B cell (primary cell): ENCODE measurements at regions not wholly inside any gene's neighbourhood (a gene's known extent, or its start where the extent isn't known, plus 50 kb on each side); places are given as distances from the start of the nearest gene placed in this dataset.

Source experiments
- ATAC-seq: fragments of 200-7000 bp; cut with Tn5 transposase; one replicate; pipeline ENCODE4 v1.10.0; 2021; ENCODE audit warnings: low read depth, mild to moderate bottlenecking, moderate number of reproducible peaks, moderate library complexity
- CTCF ChIA-PET: fragments of 350-600 bp; sonication (Branson Sonifier 250); formaldehyde crosslinking; loops from one replicate; lab custom pipeline; 2021; ENCODE audit warnings: antibody characterized with exemption, inconsistent platforms; lab: Charles Lee
- POLR2A ChIA-PET: fragments of 350-600 bp; sonication (Branson Sonifier 250); formaldehyde crosslinking; loops from one replicate; lab custom pipeline; 2021; ENCODE audit warnings: antibody characterized with exemption; lab: Charles Lee
- DNase-seq: peaks from one replicate; pipeline ENCODE4 v3.0.0; 2013
- H2AFZ ChIP-seq: 2 replicates; pipeline ENCODE4 v1.6.1; 2012; ENCODE audit warnings: mild to moderate bottlenecking, low read depth, low read length; ENCODE audit not compliant: insufficient read depth, poor library complexity, severe bottlenecking
- H3K27ac ChIP-seq, 2 donors: 1 replicate in 1 of 2; 2 replicates in 1 of 2; pipeline ENCODE4 v1.5.1; 2012 to 2013; ENCODE audit warnings: low read length in 2 of 2, mild to moderate bottlenecking in 2 of 2, moderate library complexity in 1 of 2
- H3K27me3 ChIP-seq, 4 experiments: fragments of 200-600 bp in 1 of 4; sonication (generic) in 1 of 4; replicated peaks in 1 of 4; 1 replicate in 2 of 4; 2 replicates in 2 of 4; pipeline versions ENCODE4 v1.6.1 to v1.7.0; 2013 to 2016; ENCODE audit warnings: low read length in 3 of 4, mild to moderate bottlenecking in 2 of 4, mixed read lengths in 1 of 4, moderate library complexity in 1 of 4; ENCODE audit not compliant: insufficient read depth in 4 of 4, control insufficient read depth in 3 of 4; ENCODE audit errors: control extremely low read depth in 1 of 4
- H3K36me3 ChIP-seq, 2 experiments: replicated peaks in 1 of 2; 1 replicate in 1 of 2; 2 replicates in 1 of 2; pipeline versions ENCODE4 v1.6.1 to v1.7.1; 2013; ENCODE audit warnings: low read length in 1 of 2; ENCODE audit not compliant: insufficient read depth in 2 of 2, control insufficient read depth in 1 of 2; ENCODE audit errors: control extremely low read depth in 1 of 2, extremely low read depth in 1 of 2
- H3K4me1 ChIP-seq, 2 donors: fragments of 200-600 bp in 1 of 2; sonication (generic) in 1 of 2; 1 replicate in 1 of 2; 2 replicates in 1 of 2; pipeline versions ENCODE4 v1.5.1 to v1.6.1; 2013 to 2017; ENCODE audit warnings: low read length in 2 of 2; ENCODE audit not compliant: control insufficient read depth in 2 of 2, insufficient read depth in 2 of 2
- H3K4me2 ChIP-seq: replicated peaks from 2 replicates; pipeline ENCODE3; 2012; ENCODE audit warnings: mild to moderate bottlenecking, low read depth, low read length; ENCODE audit not compliant: poor library complexity, severe bottlenecking
- H3K4me3 ChIP-seq, 5 experiments: fragments of 200-600 bp in 1 of 5; sonication (generic) in 1 of 5; 1 replicate in 3 of 5; 2 replicates in 2 of 5; pipeline versions ENCODE4 v1.5.1 to v1.7.0; 2011 to 2016; ENCODE audit warnings: low read length in 4 of 5, mild to moderate bottlenecking in 4 of 5, low read depth in 2 of 5, control low read depth in 1 of 5, moderate library complexity in 1 of 5; ENCODE audit not compliant: insufficient read depth in 1 of 5; ENCODE audit errors: control extremely low read depth in 1 of 5, extremely low read depth in 1 of 5
- H3K79me2 ChIP-seq: fragments of 200-600 bp; sonication (generic); one replicate; pipeline ENCODE4 v1.6.0; 2016; ENCODE audit warnings: low read length; ENCODE audit not compliant: control insufficient read depth, insufficient read depth
- H3K9ac ChIP-seq: fragments of 200-600 bp; sonication (generic); 2 replicates; pipeline ENCODE4 v1.6.1; 2017; ENCODE audit warnings: mild to moderate bottlenecking, low read length, moderate library complexity
- H3K9me3 ChIP-seq, 3 donors: one replicate each; pipeline versions ENCODE4 v1.6.1 to v1.7.1; 2013; ENCODE audit warnings: low read length in 2 of 3; ENCODE audit not compliant: control insufficient read depth in 2 of 3, insufficient read depth in 1 of 3; ENCODE audit errors: control extremely low read depth in 1 of 3
- H4K20me1 ChIP-seq: 2 replicates; pipeline ENCODE4 v1.6.0; 2012; ENCODE audit warnings: mild to moderate bottlenecking, low read length; ENCODE audit not compliant: insufficient read depth, control insufficient read depth, poor library complexity, severe bottlenecking
- H3K27ac Mint-ChIP-seq: one replicate; pipeline ENCODE4 v1.8.0; 2021; ENCODE audit warnings: mixed read lengths
- H3K27me3 Mint-ChIP-seq: one replicate; pipeline ENCODE4 v1.8.0; 2021; ENCODE audit warnings: mixed read lengths
- H3K4me1 Mint-ChIP-seq: one replicate; pipeline ENCODE4 v1.8.0; 2021; ENCODE audit warnings: mixed read lengths
- H3K4me3 Mint-ChIP-seq: one replicate; pipeline ENCODE4 v1.8.0; 2021; ENCODE audit warnings: mixed read lengths
- H3K9me3 Mint-ChIP-seq: one replicate; pipeline ENCODE4 v1.8.0; 2022; ENCODE audit warnings: mixed read lengths; ENCODE audit not compliant: insufficient read depth
- EZH2 ChIP-seq: IDR thresholded peaks from 2 replicates; pipeline ENCODE4 v1.6.1; 2012; ENCODE audit warnings: borderline replicate concordance, low read depth, mild to moderate bottlenecking, moderate library complexity, low read length; ENCODE audit not compliant: insufficient read depth, poor library complexity, severe bottlenecking
- WGBS: methylation state at CpG from one replicate; pipeline ENCODE4 v1.1.5; 2013; ENCODE audit warnings: missing lambda C conversion rate; ENCODE audit not compliant: insufficient coverage; 5-methylcytosine and 5-hydroxymethylcytosine counted together
- intact Hi-C: fragments of 100-400 bp; cut with micrococcal nuclease; formaldehyde crosslinking; loops from one replicate; pipeline ENCODE4 v1.10.0; 2022
- TF ChIP-seq, protein P1 (sequence below): fragments of 200-600 bp; IDR thresholded peaks from one replicate; pipeline ENCODE4 v1.8.0; 2022; ENCODE audit warnings: antibody characterized with exemption, mild to moderate bottlenecking

DNA sequence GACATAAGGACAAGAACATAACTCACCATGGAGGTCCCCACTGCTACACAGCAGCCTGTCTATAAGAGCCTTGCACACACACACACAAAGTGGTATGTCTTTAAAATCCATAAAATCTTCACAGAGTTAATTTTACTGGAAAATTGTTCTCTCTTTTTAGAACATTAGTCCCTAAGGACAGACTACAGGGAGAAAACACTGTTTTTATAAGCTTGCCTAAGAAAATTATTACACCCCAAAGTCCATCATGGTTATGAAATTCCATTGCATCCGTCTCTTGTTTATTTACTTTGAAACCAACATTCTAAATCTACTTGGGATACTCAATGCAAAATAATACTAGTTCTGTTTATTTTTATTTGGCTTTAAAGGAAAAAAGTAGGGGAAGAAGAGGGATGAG, 197.4 kb downstream of the SETD4 start:
- Histone ChIP-seq H3K4me2 (no peak overlapping the region), H3K9me3 (no peaks in the 10 kb centered on the region), H3K4me3 (no peak overlapping the region), H3K36me3 (no peaks in the 10 kb centered on the region), H3K27ac (no peak overlapping the region), H3K79me2 (no peaks in the 10 kb centered on the region), H2AFZ (no peak overlapping the region), H3K4me1 (no peaks in the 10 kb centered on the region), H4K20me1 (no peaks in the 10 kb centered on the region), H3K9ac (no peak overlapping the region), H3K27me3 (peaks cover 0 to 11% (median 1%) of the 10 kb centered on the region in 4 experiments)
- no peak overlapping the region for H3K27ac Mint-ChIP-seq
- ATAC-seq (no peak), DNase-seq (no peak)
- no peaks in the 10 kb centered on the region for H3K9me3 Mint-ChIP-seq
- no CpG with 5 or more reads among the region's 1 CpG for WGBS
- no peaks in the 10 kb centered on the region for H3K4me1 Mint-ChIP-seq
- H3K4me3 Mint-ChIP-seq, result no peak overlapping the region
- TF ChIP-seq EZH2, result no peak
- TF ChIP-seq, protein P1, sequence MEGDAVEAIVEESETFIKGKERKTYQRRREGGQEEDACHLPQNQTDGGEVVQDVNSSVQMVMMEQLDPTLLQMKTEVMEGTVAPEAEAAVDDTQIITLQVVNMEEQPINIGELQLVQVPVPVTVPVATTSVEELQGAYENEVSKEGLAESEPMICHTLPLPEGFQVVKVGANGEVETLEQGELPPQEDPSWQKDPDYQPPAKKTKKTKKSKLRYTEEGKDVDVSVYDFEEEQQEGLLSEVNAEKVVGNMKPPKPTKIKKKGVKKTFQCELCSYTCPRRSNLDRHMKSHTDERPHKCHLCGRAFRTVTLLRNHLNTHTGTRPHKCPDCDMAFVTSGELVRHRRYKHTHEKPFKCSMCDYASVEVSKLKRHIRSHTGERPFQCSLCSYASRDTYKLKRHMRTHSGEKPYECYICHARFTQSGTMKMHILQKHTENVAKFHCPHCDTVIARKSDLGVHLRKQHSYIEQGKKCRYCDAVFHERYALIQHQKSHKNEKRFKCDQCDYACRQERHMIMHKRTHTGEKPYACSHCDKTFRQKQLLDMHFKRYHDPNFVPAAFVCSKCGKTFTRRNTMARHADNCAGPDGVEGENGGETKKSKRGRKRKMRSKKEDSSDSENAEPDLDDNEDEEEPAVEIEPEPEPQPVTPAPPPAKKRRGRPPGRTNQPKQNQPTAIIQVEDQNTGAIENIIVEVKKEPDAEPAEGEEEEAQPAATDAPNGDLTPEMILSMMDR, result no peak
- intact Hi-C loops, result no loop called here
- ChIA-PET POLR2A (no interaction called here), CTCF (interaction anchor here (1.6 kb wide), 1 partner anchor 23 kb away, joined by 3 read pairs; no protein-coding TSS in a partner anchor)
- H3K27me3 Mint-ChIP-seq, result peaks cover 30% of the 10 kb centered on the region

DNA sequence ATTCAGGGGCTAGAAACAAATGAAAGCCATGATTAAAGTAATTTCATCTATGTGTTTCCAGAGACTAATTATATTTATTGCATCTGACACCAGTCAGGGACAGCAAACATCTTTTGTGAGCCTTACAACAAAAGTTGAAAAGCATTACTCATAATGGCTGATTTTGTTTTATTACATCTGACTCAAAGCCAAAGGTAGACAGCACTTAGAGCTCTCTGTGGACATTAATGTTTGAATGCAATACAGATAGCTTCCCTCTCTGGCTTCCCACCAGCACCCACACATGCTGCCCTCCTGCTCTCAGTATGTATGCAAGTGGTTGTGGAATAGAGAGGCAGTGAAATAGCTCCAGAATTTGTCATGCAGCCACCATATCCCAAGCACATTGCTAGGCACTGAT, 198.7 kb downstream of the SETD4 start:
- TF ChIP-seq EZH2, result no peak
- TF ChIP-seq, protein P1, result no peak
- no peak overlapping the region for H3K9ac ChIP-seq
- Mint-ChIP-seq H3K4me3 (no peak overlapping the region), H3K27me3 (peaks cover 27% of the 10 kb centered on the region), H3K9me3 (no peaks in the 10 kb centered on the region), H3K4me1 (no peaks in the 10 kb centered on the region), H3K27ac (no peak overlapping the region)
- H3K27me3 ChIP-seq, result peaks cover 0 to 11% (median 1%) of the 10 kb centered on the region in 4 experiments
- no peaks in the 10 kb centered on the region for H3K79me2 ChIP-seq
- no peak overlapping the region for H3K27ac ChIP-seq
- no peaks in the 10 kb centered on the region for H3K36me3 ChIP-seq
- POLR2A ChIA-PET, result no interaction called here
- H2AFZ ChIP-seq, result no peak overlapping the region
- no peak overlapping the region for H3K4me3 ChIP-seq
- no peaks in the 10 kb centered on the region for H3K4me1 ChIP-seq
- ATAC-seq, result no peak
- intact Hi-C loops, result no loop called here
- no peaks in the 10 kb centered on the region for H3K9me3 ChIP-seq
- CTCF ChIA-PET, result interaction anchor here (1.6 kb wide), 1 partner anchor 21 kb away, joined by 3 read pairs; no protein-coding TSS in a partner anchor
- no peak for DNase-seq
- no peaks in the 10 kb centered on the region for H4K20me1 ChIP-seq
- H3K4me2 ChIP-seq, result no peak overlapping the region
